ENCODE measurements at regions not wholly inside any gene's neighbourhood (a gene's known extent, or its start where the extent isn't known, plus 50 kb on each side); places are given as distances from the start of the nearest gene placed in this dataset.

DNA sequence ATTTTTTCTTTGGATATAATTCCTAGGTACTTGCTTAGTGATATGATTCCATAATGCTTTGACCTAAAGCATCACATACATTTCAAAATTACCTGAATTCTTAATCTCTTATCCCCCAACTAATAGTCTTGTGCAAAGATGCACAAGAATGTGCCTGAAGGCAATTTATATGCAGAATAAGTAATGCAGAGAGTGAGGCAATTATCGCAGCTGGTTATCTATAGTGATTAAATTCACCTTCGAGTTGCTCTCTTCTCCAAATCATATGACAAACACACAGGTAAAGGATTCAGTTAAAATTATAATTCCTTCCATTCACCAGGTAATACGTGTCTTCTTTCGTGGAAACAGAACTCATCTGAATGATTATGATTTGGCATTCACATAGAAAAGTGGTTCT is 717.3 kb downstream of the MRPL39 start:
- DNase-seq (ENCODE audit: low read depth): no peak

DNA sequence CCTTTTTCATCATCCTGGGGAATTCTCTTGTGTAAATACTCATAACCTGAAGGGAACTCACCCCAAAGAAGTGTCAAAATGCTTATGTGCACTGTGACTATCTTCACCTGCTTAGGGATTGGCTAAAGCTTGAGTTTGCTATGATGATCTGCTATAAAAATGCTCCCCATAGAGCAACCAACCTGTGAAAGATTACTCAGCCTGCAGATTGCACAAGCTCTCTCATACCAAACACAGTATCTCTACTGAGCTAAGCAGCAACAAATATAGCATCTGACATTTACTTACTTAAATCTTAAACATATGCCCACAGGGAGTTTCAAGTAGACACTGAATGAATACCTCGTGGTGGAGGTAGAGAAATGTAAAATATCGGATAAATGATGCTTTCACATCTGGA is 725.8 kb downstream of the MRPL39 start:
- DNase-seq (ENCODE audit: low read depth): no peak

DNA sequence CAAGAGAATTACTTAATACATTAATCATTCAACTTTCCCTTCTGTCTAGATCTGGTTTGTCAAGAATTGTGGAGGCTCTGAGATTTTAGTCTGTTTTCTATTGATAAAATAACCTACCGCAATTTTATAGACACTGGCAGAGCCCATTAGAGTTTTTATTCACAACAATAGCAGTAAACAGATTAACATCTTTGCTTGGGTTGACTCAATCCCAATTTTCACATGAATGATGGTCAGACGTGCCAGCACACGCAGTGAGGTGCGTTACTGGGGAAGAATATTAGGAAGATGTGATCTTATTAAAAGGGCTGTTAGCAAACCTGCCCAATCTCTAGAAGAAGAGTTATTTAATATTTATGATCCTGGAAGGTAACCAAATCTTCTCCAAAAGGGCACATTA is 736.6 kb downstream of the MRPL39 start:
- no peak for DNase-seq (ENCODE audit: low read depth)

DNA sequence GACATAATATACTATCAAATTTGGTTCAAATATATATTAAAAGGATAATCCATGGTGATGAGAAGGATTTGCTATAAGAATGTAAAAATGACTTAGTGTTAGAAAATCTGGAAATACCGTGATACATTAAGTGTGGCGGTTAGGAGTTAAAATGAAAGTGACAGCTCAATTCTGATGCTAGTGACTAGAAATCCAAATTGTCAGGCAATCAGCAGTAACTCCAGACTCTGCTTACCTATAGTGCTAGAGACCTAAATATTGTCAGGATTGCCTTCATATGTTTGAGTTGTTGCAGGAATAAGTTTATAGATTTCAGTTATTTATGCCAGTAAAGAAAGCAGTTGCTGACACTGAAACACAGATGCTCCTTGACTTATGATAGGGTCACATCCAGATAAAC is 737.4 kb downstream of the MRPL39 start:
- no peak for DNase-seq (ENCODE audit: low read depth)

DNA sequence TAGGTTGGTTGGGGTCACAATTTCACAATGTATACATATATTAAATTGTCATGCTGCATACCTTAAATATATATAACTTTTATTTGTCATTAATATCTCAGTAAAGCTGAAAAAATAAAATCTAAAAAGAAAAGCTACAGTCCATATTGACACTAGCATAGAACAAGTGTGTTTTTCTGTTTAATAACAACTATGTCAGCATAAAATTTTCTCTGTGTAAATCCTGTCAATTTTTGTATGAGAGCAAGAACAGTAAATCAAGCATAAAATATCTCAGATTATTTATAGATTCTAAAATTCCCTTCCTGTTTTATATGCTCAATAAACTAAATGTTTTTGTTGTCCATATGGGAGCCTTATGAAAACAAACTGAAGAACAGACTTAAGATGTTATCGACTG is 739.2 kb downstream of the MRPL39 start:
- DNase-seq (ENCODE audit: low read depth): no peak

DNA sequence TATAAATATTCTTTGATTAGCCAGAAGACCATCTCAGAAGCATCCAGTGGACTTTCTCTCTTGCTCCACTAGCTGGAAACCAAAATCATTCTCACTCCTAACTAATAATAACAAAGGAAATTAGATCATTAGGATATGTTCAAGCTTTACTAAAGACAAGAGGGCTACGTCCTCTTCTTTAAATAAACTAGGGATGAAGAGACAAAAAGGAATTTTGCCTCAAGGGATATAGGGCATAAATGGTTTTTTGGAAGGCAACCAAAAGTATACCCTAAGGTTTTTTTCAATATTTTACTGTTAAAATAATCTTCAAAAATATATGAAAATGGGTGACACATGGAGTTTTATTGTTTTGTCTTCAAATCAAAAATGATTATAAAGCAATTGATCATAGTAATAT is 745.8 kb downstream of the MRPL39 start:
- no peak for DNase-seq (ENCODE audit: low read depth)

DNA sequence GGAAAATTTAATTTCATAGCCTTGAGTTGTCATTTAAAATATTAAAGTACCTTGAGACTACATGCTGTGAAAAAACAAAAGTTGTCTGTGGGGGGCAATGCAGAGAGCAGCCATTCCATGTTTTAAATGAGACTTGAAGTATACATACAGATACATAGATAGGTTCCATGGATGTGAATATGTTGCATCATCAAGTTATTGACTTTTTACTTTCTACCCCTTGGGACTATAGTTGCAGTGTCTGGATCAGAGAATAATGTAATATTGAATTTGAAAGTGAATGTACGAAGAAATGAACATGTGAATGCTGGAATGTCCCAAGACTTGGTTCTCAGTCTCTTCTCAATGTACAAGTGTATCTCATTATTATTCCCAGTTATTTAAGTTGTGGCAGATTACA is 751.0 kb downstream of the MRPL39 start:
- no peak for DNase-seq (ENCODE audit: low read depth)

- no peak for DNase-seq (ENCODE audit: low read depth)
Measured at GRCh38 chr21:24852610-24853195, 754.6 kb downstream of the MRPL39 start.

DNA sequence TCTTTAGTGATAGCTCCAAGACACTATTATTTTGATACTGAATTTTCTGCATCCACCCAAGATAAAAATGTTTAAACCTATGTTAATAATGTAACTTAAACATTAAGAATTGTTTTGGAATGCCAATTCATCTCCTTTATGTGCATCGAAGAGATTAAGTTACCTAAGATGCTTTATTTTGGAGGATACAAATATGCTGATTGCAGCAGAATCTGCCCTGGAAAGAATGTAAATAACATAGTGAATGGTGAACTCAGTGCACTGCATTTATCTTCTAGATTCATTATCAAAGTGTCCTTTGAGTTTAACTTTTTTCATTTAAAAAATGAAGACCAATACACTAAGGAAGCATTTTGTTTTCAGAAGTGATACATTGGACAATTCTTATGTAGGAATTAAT is 757.2 kb downstream of the MRPL39 start:
- no peak for DNase-seq (ENCODE audit: low read depth)

- DNase-seq (ENCODE audit: low read depth): no peak
Measured at GRCh38 chr21:24844671-24845070, 762.6 kb downstream of the MRPL39 start.

- DNase-seq (ENCODE audit: low read depth): no peak
Measured at GRCh38 chr21:24840287-24840686, 767.0 kb downstream of the MRPL39 start.

DNA sequence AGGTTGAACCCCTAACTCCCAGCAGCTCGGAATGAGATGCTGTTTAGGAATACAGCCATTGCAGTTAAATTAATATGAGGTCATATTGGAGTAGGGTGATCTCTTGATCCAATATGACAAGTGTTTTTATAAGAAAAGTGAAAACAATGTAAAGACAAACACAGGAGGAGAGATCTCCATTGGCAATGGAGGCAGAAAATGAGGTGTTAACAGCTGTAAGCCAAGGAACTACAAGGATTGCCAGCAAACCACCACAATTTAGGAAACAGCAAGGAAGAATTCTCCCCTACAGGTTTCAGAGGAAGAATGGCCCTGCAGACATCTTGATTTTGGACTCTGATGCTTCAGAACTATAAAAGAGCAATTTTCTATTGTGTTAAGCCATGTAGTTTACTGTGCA is 774.3 kb downstream of the MRPL39 start:
- no peak for DNase-seq (ENCODE audit: low read depth)

DNA sequence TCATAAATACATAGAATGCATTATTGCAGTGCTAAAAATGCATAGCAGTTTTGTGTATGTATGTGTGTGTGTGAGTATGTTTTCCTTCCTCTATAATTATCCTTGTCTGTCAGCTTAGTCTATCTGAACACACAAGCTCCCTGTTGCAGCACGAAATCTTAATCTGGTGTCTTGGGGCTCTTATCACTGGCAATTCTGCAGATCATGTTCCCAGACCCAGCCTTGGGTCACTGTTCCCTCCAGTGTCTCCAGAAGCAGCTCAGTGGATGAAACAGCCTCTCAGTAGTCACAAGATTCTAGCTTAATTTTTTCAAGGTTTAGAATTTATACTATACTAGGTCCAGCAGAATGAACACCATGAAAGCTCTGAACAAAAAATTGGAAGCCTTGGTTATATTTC is 777.9 kb downstream of the MRPL39 start:
- DNase-seq (ENCODE audit: low read depth): no peak

- no peak for DNase-seq (ENCODE audit: low read depth)
Measured at GRCh38 chr21:24826822-24827221, 780.5 kb downstream of the MRPL39 start.

- no peak for DNase-seq (ENCODE audit: low read depth)
Measured at GRCh38 chr21:24825348-24825747, 781.9 kb downstream of the MRPL39 start.

DNA sequence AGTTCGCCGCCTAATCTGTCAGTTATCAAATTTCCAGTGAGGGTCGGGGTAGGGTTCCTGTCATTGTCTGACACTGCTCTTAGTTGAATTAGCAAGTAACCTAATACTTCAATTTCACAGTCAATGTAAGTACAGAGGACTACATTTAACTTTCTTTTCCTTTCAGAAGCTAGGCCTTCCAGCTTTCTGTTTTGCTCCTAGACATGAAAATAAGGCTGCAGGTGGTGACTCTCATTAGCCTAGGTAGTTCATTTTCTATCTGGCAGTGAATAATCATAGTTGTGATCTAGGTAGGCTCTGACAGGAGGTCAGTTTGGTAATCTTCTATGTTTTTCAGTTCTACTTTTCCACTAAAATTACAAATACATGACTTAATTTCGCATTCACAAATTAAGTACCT is 783.1 kb downstream of the MRPL39 start:
- no peak for DNase-seq (ENCODE audit: low read depth)

- DNase-seq (ENCODE audit: low read depth): no peak
Measured at GRCh38 chr21:24823247-24823646, 784.0 kb downstream of the MRPL39 start.

DNA sequence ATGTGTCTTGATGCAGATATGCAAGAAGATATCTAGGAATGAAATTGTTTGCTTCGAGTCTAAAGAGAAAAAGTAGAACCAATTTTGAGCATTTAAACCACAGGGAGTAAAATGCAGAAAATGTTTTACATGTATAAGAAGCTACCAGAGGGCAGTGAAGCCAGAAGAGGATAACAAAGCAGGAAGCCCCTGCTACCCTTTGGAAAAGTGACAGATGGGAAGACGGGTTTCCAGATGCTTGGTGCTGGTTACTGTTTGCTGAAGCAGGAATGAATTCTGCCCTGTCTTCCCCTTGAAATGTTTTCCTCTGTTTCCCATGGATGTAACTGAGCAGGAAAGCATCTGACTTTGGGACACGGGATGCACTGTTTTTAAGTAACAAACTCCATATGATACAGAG is 822.2 kb downstream of the MRPL39 start:
- DNase-seq (ENCODE audit: low read depth): no peak

GRCh38 chr21:24781146-24781545 is 826.1 kb downstream of the MRPL39 start:
- no peak for DNase-seq (ENCODE audit: low read depth)

GRCh38 chr21:24759348-24760075 is 847.8 kb downstream of the MRPL39 start:
- no peak for DNase-seq (ENCODE audit: low read depth)

DNA sequence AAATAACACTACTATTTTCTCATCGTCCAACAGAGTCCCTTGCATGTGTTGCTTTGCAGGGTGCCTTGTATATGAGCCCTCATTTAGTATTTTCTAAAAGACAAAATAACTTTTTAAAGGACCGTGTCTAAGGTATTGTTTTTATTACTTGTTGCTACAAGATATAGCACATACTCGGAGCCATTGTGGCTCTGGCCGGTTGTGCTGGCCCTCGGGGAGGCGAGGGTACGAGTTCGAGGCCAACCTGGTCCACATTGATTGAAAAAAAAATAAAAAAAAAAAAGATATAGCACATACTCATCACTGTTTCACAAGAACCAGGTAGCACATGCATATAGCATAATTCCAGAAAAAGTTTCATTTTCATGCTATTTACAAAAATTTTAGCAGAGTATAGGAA is 869.2 kb downstream of the MRPL39 start:
- DNase-seq (ENCODE audit: low read depth): no peak

DNA sequence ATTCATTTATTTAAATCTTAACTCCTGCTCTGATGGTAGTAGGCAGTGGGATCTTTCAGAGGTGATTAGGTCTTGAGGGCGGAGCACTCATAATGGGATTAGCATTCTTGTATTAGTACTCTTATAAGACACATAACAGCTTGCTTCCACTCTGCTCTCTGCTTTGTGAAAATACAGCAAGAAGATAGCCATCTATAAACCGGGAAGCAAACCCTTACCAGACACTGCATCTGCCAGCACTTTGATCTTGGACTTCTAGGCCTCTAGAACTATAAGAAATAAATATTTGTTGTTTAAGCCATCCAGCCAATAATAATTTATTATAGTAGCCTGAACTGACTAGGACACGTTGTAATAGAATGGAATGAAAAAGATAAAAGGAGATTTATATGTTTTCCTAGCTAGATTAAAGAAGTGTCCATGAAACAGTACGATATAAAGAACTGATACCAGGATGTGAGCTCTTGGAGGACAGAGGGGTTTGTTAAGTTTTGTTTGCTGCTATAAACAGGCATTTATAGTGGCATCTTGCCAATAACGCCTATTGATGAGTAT is 869.9 kb downstream of the MRPL39 start:
- DNase-seq (ENCODE audit: low read depth): no peak

DNA sequence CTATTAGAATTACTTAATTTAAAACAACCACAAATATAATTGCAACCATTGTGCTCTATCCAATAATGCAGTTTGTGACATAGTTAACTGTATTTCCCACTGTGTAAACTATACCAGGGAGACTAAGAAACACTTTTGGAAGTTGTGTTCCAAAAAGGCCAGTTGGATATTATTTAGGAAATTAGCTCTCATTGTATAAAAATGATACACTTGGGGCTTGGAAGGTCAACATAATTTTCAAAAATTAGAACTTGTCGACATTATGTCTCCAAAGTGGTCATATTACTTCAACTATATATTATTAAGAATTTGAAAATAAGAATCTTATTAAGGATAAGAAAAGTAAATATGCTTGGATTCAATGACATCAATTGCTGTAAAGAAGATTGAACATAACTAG is 876.6 kb downstream of the MRPL39 start:
- no peak for DNase-seq (ENCODE audit: low read depth)

GRCh38 chr21:24729568-24729967 is 877.7 kb downstream of the MRPL39 start:
- no peak for DNase-seq (ENCODE audit: low read depth)

All from amniotic epithelial cell (primary cell).